T47D (cell line): ENCODE measurements at regions not wholly inside any gene's neighbourhood (a gene's known extent, or its start where the extent isn't known, plus 50 kb on each side); places are given as distances from the start of the nearest gene placed in this dataset.

Source experiments
- DNase-seq, 2 experiments: peaks; one replicate each; pipeline versions ENCODE4 v3.0.0 to v3.0.0-alpha.2; 2011 to 2012; ENCODE audit warnings: low read depth in 1 of 2, low spot score in 1 of 2
- JUND ChIP-seq: IDR thresholded peaks from 2 replicates; pipeline ENCODE4 v1.6.1; 2012; ENCODE audit warnings: low read depth
- in situ Hi-C: cut with HindIII; loops from 2 replicates; pipeline ENCODE4 v1.10.0; 2016; ENCODE audit warnings: low sequenced_read_pairs, low pct_unique_long_range_greater_than_20kb

DNA sequence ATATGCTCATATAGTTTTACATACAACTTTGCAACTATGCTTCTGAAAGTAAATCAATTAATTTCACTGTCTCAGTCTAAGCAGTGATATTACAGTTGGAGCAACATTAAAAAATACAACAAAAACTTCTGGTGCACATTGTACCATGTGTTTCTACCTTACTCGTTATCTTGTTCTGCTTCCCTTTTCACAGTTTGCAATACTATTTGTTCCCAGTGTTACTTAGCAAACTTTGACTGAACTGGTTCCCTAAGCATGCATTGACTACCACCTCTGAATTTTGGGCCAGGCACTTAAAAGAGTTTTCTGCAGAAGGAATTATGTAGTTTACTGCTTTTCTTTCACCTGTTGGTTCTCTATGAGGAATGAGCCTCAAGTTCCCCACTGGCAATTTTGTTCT, 152.7 kb downstream of the SEC61B start:
- in situ Hi-C loops, result no loop called here
- TF ChIP-seq JUND, result no peak
- no peak for DNase-seq

GRCh38 chr9:99375481-99375880, 153.4 kb downstream of the SEC61B start:
- TF ChIP-seq JUND, result no peak
- in situ Hi-C loops, result no loop called here
- DNase-seq, result no peak

DNA sequence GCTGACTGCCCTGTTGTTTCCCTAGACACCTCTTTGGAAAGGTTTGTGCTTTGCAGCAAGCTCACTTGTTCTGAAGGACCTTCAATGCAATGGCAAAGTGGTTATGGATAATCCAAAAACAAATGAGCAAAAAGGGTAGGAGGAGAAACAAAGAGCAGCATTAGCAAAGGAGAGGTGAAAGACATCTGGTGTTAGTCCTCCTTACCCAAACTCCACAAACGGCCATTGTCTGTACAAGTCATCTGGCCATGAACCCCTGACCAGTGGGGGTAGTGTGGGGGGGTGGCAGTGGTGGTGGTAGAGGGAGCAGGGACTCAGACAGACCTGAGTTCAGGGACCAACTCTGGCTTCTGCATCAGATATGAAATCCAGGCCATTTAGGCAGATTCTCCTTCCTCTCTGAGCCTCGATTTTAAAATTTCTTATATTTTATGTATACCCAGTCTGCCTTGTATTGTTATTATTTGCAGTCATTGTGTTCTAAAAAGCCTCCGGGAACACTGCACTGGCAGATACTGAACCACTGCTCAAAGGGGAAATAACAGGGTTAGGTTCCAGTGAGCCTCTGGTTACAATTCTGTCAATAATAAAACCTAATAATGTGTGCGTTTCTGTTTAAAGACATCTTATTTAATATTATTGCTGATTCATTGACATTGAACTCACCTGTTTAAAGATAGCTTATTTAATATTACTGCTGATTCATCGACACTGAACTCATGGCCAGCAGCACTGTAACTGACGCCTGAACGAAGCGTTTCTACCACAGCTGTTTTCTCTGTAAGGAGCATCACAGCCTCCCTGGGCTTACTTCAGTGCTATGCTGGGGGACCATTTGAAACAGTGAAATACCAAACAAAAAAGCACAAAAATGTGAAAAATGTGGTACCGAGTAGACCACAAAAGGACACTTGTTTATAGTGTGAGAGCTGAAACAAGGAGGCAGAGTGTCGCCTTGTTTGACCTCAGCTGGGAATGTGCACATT, 156.0 kb downstream of the SEC61B start:
- DNase-seq, result no peak
- in situ Hi-C loops, result no loop called here
- no peak for TF ChIP-seq JUND

DNA sequence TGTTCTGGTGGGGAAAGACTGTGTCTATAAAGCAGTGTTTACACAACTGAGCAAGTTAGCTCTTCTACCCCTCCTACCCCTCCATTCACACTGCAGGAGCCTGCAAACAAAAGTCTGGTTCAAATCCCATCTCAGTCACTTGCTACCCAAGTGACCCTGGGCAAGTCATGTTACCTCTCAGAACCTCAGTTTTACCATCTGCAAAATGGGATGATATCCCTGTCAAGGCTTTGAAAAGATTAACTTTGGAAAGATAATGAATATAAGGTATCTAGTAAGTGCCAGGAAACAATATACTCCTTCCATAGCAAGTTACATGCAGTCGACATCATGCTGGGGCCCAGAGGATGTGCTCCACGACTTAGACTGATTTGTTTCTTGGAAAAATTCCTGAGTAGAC, 161.5 kb downstream of the SEC61B start:
- TF ChIP-seq JUND, result no peak
- in situ Hi-C loops, result no loop called here
- no peak for DNase-seq

DNA sequence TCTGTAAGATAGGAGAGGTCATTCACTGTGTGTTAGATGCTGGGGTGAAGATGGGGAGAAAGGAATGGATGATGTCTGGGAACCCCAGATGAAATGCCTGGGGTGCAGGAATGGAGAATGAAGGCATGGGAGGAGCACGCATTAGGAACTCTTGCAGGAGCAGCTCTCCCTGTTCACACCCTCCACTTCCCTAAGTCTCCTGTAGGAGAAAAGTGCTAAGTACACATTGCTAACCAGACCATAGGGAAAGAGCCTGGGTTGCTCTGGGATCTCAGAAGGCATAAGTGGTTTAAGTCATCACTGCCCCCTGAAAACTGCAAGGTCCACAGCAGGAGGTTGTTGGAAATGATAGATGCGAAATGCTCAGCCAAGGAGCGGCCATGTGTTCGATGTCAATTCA, 163.1 kb downstream of the SEC61B start:
- TF ChIP-seq JUND, result no peak
- no peak for DNase-seq
- in situ Hi-C loops, result no loop called here

DNA sequence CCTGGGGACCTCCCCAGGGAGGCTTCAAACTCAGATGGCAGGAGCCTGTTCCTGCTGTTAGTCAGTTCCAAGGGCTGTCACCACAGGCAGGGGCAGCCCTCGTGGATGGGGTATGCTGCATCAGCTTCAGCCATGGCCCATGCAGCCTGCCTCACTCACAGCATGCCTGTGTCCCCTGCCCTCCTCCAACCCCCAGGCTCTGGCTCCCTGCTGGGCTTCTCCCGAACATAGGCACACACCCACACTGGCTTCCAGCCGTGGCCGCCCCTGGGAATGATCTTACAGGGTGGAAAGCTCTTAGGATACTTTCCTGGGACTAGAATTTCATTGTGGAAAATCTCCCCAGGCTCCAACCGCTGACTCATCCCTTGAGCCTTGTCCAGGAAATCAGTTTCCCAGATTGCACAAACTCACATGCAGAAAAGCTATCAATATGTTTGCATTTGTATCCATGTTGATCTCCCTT, 163.8 kb downstream of the SEC61B start:
- no peak for TF ChIP-seq JUND
- in situ Hi-C loops, result no loop called here
- no peak for DNase-seq

GRCh38 chr9:99387431-99387830, 165.3 kb downstream of the SEC61B start:
- in situ Hi-C loops, result no loop called here
- DNase-seq, result no peak
- TF ChIP-seq JUND, result no peak

GRCh38 chr9:99389087-99390033, 167.3 kb downstream of the SEC61B start:
- no peak for DNase-seq
- no peak for TF ChIP-seq JUND
- in situ Hi-C loops, result no loop called here

- in situ Hi-C loops, result no loop called here
- DNase-seq, result no peak
- TF ChIP-seq JUND, result no peak
These were observed 170.0 kb downstream of the SEC61B start for GRCh38 chr9:99391937-99392594.

DNA sequence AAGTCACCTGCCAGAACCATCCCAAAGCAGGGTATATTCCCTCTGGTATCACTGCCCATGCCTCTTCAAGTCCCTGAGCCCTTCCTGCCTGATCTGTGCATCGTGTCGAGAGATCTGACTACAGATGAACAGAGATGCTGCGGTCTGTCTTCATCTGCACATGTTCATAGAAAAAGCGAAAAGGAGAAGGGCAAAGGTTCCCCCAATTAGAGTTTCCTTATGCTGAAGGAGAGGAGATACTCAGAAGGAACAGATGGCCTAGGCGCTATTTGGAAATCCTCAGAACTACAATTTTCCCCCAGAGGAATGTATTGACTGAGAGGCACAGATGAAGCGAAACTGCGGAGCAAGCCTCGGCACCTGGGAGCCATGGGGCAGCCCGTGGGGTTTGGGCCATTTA, 170.9 kb downstream of the SEC61B start:
- in situ Hi-C loops, result no loop called here
- no peak for TF ChIP-seq JUND
- no peak for DNase-seq

DNA sequence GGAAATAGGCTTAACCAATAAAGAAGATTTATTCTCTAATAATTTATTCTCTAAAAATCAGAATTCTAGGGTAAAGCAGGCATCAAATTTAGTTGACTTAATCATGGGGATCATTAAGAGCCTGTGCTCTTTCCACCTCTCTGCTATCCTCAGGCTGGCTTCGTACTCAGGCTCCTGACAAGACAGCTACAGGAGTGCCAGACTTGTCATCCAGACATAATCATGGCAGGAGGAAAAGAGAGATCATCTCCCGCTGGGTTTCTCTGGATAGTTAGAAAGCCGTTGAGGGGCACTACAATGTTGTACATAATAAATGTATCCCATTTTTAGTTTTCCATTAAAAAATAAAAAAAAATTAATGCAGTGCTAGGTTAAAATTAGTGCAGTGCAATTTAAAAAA, 171.9 kb downstream of the SEC61B start:
- no peak for DNase-seq
- in situ Hi-C loops, result no loop called here
- TF ChIP-seq JUND, result no peak

- TF ChIP-seq JUND, result no peak
- in situ Hi-C loops, result no loop called here
- DNase-seq, result no peak
These were observed 176.2 kb downstream of the SEC61B start for GRCh38 chr9:99398241-99398640.
